Subcutaneous abdominal adipose tissue (tissue), 5 donors: ENCODE measurements at regions not wholly inside any gene's neighbourhood (a gene's known extent, or its start where the extent isn't known, plus 50 kb on each side); places are given as distances from the start of the nearest gene placed in this dataset.

Experiments
- H3K27ac ChIP-seq: one replicate; pipeline ENCODE4 v1.7.0; 2013; ENCODE audit warnings: low read depth, mild to moderate bottlenecking, inconsistent platforms, low read length, moderate library complexity
- H3K27me3 ChIP-seq, 5 donors: one replicate each; pipeline ENCODE4 v1.7.0; 2013; ENCODE audit warnings: low read length in 5 of 5, inconsistent platforms in 1 of 5; ENCODE audit not compliant: control insufficient read depth in 5 of 5, insufficient read depth in 4 of 5
- H3K36me3 ChIP-seq, 5 donors: one replicate each; pipeline ENCODE4 v1.7.0; 2013; ENCODE audit warnings: low read length in 5 of 5; ENCODE audit not compliant: control insufficient read depth in 5 of 5, insufficient read depth in 5 of 5
- H3K4me1 ChIP-seq, 5 donors: one replicate each; pipeline ENCODE4 v1.7.0; 2013; ENCODE audit warnings: low read length in 5 of 5, mild to moderate bottlenecking in 3 of 5, moderate library complexity in 1 of 5; ENCODE audit not compliant: control insufficient read depth in 5 of 5, insufficient read depth in 5 of 5
- H3K4me3 ChIP-seq, 5 donors: one replicate each; pipeline ENCODE4 v1.7.0; 2013; ENCODE audit warnings: low read length in 5 of 5, low read depth in 1 of 5
- H3K9ac ChIP-seq, 5 donors: one replicate each; pipeline ENCODE4 v1.7.0; 2013; ENCODE audit warnings: low read length in 5 of 5, mild to moderate bottlenecking in 4 of 5, moderate library complexity in 3 of 5
- H3K9me3 ChIP-seq, 5 donors: one replicate each; pipeline ENCODE4 v1.7.0; 2013; ENCODE audit warnings: low read length in 5 of 5; ENCODE audit not compliant: control insufficient read depth in 5 of 5
- donor health status: healthy.
- donor health status: healthy.
- donor health status: healthy.
- donor health status: healthy.
- donor health status: healthy.

GRCh38 chr14:71472356-71473340, 459.6 kb upstream of the RGS6 start:
- Histone ChIP-seq H3K9me3 (no peaks in the 10 kb centered on the region), H3K4me1 (peaks cover 0 to 9% (median 5%) of the 10 kb centered on the region in 5 donors), H3K27me3 (no peaks in the 10 kb centered on the region), H3K27ac (no peak overlapping the region), H3K4me3 (no peak overlapping the region), H3K9ac (no peak overlapping the region), H3K36me3 (no peaks in the 10 kb centered on the region)

DNA sequence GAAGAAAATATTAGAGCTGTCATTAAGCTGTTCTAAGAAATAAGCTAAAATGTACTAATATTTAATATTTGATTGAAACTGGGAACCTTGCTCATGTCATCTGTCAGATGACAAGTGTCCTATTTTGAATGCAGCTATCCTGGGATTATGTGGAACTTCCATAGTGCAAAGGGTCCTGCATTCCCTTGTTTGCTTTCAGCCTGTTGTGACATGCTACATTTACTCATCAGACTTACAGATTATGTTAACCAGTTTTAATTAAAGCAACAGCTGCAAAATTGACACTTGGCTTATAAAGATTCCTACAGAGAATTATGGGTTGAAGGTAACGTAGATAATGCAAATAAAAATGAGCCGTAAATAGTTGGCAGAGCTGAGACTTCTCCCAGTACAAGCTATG, 458.4 kb upstream of the RGS6 start:
- Histone ChIP-seq H3K27me3 (no peaks in the 10 kb centered on the region), H3K4me3 (no peak overlapping the region), H3K4me1 (peaks cover 0 to 9% (median 5%) of the 10 kb centered on the region in 5 donors), H3K36me3 (no peaks in the 10 kb centered on the region), H3K9ac (no peak overlapping the region), H3K9me3 (no peaks in the 10 kb centered on the region), H3K27ac (no peak overlapping the region)

DNA sequence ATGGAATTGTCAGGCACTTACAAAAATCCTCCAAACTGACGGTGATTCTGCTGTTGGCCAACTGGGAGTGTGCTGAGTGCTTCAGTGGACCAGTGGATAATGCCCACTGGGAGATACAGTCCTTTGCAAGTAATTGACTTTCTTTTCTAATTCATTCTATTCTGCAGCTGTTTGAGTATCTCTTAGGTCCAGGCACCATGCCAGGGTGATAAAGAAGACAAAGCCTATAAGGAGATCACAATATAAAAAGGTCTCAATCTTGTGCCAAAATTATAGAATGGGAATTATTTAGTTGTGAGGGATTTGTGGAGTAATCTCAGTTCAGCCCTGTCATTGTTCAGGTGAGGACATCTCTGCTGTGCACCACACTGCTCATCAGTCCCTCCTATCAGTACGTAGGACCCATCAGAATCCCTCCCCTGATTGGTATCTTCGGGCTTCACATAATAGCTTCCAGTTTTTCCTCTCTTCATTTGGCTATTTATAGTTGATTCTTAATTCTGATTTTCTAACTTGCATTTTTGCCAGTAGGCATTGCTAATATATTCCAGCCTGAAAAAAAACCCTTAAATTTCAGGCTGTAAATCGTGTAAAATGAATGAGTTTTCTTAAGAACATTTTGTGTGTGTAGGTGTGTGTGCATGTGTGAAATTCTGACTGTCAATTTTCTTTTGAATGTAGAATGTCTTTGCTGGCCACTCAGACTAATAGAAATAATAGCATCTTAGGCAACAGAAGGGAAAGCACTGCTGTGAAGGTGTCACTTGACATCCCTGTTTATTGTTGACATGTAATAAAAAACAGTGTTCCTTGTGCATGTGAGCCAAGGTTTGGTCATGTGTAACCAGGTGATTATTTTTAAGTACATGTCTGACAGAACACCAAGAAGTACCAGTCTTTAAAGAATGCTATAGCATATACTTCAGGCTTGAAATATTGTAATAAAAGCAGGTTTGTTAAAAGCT, 457.6 kb upstream of the RGS6 start:
- Histone ChIP-seq H3K9ac (no peak overlapping the region), H3K4me3 (no peak overlapping the region), H3K36me3 (no peaks in the 10 kb centered on the region), H3K27me3 (no peaks in the 10 kb centered on the region), H3K27ac (no peak overlapping the region), H3K4me1 (peaks cover 0 to 13% (median 5%) of the 10 kb centered on the region in 5 donors), H3K9me3 (no peaks in the 10 kb centered on the region)

- no peak overlapping the region for H3K4me3 ChIP-seq
- H3K36me3 ChIP-seq: no peaks in the 10 kb centered on the region
- no peak overlapping the region for H3K27ac ChIP-seq
- peaks cover 0 to 13% (median 5%) of the 10 kb centered on the region in 5 donors for H3K4me1 ChIP-seq
- no peaks in the 10 kb centered on the region for H3K9me3 ChIP-seq
- H3K9ac ChIP-seq: no peak overlapping the region
- H3K27me3 ChIP-seq: no peaks in the 10 kb centered on the region
Observed at GRCh38 chr14:71475916-71476315, 456.3 kb upstream of the RGS6 start.

- Histone ChIP-seq H3K27ac (no peak overlapping the region), H3K4me3 (no peak overlapping the region), H3K27me3 (no peaks in the 10 kb centered on the region), H3K9me3 (no peaks in the 10 kb centered on the region), H3K4me1 (peaks cover 0 to 16% (median 7%) of the 10 kb centered on the region in 5 donors), H3K9ac (no peak overlapping the region), H3K36me3 (no peaks in the 10 kb centered on the region)
Observed at GRCh38 chr14:71478542-71478941, 453.7 kb upstream of the RGS6 start.

DNA sequence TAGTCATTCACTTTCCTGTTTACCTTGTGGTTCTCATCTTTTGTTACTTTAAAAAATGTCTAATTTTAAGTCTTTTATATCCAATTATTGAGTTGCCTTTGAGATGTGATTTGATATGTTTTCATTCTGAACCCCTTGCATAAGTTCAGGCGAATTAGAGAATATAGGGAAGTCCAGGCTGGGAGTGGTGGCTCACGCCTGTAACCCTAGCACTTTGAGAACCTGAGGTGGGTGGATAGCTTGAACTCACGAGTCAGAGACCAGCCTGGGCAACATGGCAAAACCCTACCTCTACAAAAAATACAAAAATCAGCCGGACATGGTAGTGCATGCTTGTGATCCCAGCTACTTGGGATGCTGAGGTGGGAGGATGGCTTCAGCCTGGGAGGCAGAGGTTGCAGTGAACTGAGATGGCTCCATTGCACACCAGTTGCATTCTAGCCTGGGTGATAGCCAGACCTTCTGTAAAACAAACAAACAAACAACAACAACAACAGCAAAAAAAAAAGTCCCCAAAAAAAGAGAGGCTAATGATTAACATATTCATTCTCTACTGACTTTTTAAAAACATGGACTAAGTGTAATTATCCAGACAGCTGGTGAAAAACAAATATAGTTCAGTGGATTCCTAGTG, 451.1 kb upstream of the RGS6 start:
- H3K27ac ChIP-seq: no peak overlapping the region
- H3K9ac ChIP-seq: no peak overlapping the region
- H3K4me1 ChIP-seq: peaks cover 0 to 11% (median 2%) of the 10 kb centered on the region in 5 donors
- no peaks in the 10 kb centered on the region for H3K27me3 ChIP-seq
- H3K9me3 ChIP-seq: no peaks in the 10 kb centered on the region
- H3K36me3 ChIP-seq: no peaks in the 10 kb centered on the region
- H3K4me3 ChIP-seq: no peak overlapping the region

- H3K27me3 ChIP-seq: no peaks in the 10 kb centered on the region
- H3K4me1 ChIP-seq: peaks cover 0 to 13% (median 2%) of the 10 kb centered on the region in 5 donors
- no peak overlapping the region for H3K9ac ChIP-seq
- H3K36me3 ChIP-seq: no peaks in the 10 kb centered on the region
- no peaks in the 10 kb centered on the region for H3K9me3 ChIP-seq
- H3K27ac ChIP-seq: no peak overlapping the region
- H3K4me3 ChIP-seq: no peak overlapping the region
Observed at GRCh38 chr14:71482671-71483070, 449.6 kb upstream of the RGS6 start.

GRCh38 chr14:71483154-71483553, 449.1 kb upstream of the RGS6 start:
- Histone ChIP-seq H3K36me3 (no peaks in the 10 kb centered on the region), H3K4me1 (peaks cover 0 to 13% (median 2%) of the 10 kb centered on the region in 5 donors), H3K27ac (no peak overlapping the region)

DNA sequence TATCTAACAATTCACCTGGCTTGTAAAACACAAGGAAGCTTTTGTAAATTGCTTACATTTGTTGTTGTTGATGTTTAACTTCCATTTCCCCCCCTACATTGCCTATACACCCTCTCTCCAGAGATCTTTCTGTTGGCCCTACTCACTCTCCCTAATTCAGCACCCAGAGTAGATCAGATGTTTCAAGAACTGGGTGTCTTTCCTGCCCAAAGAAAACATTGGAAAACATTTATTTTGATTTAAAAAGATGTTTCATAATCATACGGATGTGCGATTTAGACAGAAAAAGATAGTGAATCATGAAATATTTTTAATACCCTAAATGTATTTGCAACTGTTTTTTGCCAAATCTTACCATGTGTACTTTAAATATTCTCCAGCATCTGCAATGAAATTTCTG, 446.4 kb upstream of the RGS6 start:
- Histone ChIP-seq H3K4me1 (peaks cover 0 to 6% (median 2%) of the 10 kb centered on the region in 5 donors), H3K9ac (no peak overlapping the region), H3K36me3 (no peaks in the 10 kb centered on the region), H3K27ac (no peak overlapping the region), H3K27me3 (no peaks in the 10 kb centered on the region), H3K4me3 (no peak overlapping the region), H3K9me3 (no peaks in the 10 kb centered on the region)

More at GRCh38 chr14:71483154-71483553, 449.1 kb upstream of the RGS6 start:
- no peak overlapping the region for H3K9ac ChIP-seq
- H3K4me3 ChIP-seq: no peak overlapping the region
- H3K27me3 ChIP-seq: no peaks in the 10 kb centered on the region
- H3K9me3 ChIP-seq: no peaks in the 10 kb centered on the region
